ENCODE measurements at regions not wholly inside any gene's neighbourhood (a gene's known extent, or its start where the extent isn't known, plus 50 kb on each side); places are given as distances from the start of the nearest gene placed in this dataset.

DNA sequence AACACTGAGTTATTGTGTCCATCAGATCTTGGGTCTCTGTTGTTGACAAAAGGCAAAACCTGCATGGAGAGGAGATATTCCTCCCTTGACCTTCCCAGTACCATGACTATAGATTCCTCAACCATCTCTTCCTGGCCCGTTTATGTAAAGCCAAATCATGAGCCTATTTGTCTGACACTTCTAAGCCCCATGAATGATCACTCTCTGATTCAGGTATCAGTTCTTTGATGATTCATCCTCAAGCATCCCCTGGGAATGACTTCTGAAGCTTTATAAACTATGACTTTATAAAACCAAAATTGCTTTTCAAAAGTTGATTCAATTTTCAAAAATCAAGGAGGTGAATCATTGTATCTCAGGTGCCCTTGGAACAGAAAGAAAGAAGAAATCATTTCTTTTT is 78.7 kb upstream of the LOC128125822 start:
- TF ChIP-seq, protein P1, sequence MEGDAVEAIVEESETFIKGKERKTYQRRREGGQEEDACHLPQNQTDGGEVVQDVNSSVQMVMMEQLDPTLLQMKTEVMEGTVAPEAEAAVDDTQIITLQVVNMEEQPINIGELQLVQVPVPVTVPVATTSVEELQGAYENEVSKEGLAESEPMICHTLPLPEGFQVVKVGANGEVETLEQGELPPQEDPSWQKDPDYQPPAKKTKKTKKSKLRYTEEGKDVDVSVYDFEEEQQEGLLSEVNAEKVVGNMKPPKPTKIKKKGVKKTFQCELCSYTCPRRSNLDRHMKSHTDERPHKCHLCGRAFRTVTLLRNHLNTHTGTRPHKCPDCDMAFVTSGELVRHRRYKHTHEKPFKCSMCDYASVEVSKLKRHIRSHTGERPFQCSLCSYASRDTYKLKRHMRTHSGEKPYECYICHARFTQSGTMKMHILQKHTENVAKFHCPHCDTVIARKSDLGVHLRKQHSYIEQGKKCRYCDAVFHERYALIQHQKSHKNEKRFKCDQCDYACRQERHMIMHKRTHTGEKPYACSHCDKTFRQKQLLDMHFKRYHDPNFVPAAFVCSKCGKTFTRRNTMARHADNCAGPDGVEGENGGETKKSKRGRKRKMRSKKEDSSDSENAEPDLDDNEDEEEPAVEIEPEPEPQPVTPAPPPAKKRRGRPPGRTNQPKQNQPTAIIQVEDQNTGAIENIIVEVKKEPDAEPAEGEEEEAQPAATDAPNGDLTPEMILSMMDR (IDR thresholded peaks at IDR 0.05): no peak
- TF ChIP-seq POLR2A (IDR thresholded peaks at IDR 0.05): no peak

Data from Peyer's patch (tissue), 4 donors.